ENCODE measurements at regions not wholly inside any gene's neighbourhood (a gene's known extent, or its start where the extent isn't known, plus 50 kb on each side); places are given as distances from the start of the nearest gene placed in this dataset.

- TF ChIP-seq KDM4B (IDR thresholded peaks at IDR 0.05; ENCODE audit: borderline replicate concordance in 2 of 2, low read depth in 1 of 2) (no peak), SPI1 (IDR thresholded peaks at IDR 0.05; ENCODE audit: borderline replicate concordance, low read depth, low read length) (no peak)
Measured at GRCh38 chr1:190935925-190936324, 458.3 kb upstream of the BRINP3 start (continued).

DNA sequence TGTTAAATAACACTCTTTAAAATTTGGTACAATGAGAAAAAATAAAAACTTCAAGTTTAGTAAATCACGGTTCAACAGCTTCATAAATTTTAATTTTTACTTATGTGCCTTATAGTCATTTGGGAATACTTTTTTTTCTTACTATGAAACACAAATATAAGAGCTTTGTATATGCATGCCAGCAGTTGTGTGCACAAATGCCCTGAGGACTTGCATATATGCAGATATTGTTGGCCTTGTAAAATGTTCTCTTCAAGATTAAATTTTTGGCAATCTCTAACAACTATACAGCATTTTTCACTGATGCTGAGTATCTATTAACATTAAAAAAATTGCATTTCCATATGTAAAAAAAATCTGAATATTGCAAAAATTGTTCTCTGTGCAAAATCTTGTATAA is 458.7 kb upstream of the BRINP3 start:
- H3K9ac ChIP-seq (ENCODE audit: insufficient read depth in 1 of 2, low read depth in 2 of 2, low read length in 2 of 2): no peak overlapping the region
- H3K4me2 ChIP-seq (ENCODE audit: insufficient read depth, low read length): no peak overlapping the region
- intact Hi-C loops (cut with micrococcal nuclease) (no loop called here), in situ Hi-C loops (cut with MboI) (no loop called here)
- no peaks in the 10 kb centered on the region for H4K20me1 ChIP-seq (replicated peaks; ENCODE audit: control insufficient read depth, insufficient read depth, low read length)
- 4% methylated on average over 1 of the region's 1 CpG for WGBS (ENCODE audit: insufficient coverage, low coverage, missing lambda C conversion rate)
- no peaks in the 10 kb centered on the region for H3K4me1 ChIP-seq (replicated peaks in 1 of 2; ENCODE audit: control insufficient read depth in 2 of 2, insufficient read depth in 2 of 2, low read length in 2 of 2)
- POLR2A ChIA-PET: no interaction called here
- no peaks in the 10 kb centered on the region; the same call in 1 of the 2 replicates for H3K9me3 ChIP-seq (replicated peaks; ENCODE audit: control insufficient read depth, insufficient read depth, low read depth, low read length)
- CTCF ChIA-PET (ENCODE audit: low intra/inter-chr PET ratio): no interaction called here
- H3K4me3 ChIP-seq: no peak overlapping the region
- H3K27me3 ChIP-seq (ENCODE audit: control insufficient read depth in 2 of 2, insufficient read depth in 2 of 2, low read length in 2 of 2): no peaks in the 10 kb centered on the region
- no TSS peak for BruUV-seq (replicated peaks)
- ATAC-seq (no peak), DNase-seq (ENCODE audit: extremely low read depth in 1 of 4, low spot score in 3 of 4) (no peak), FAIRE-seq (no peak)
- H3K36me3 ChIP-seq (ENCODE audit: control insufficient read depth, insufficient read depth, low read length): no peaks in the 10 kb centered on the region
- TF ChIP-seq ZNF518B (CRISPR knock-in tag; IDR thresholded peaks at IDR 0.05) (no peak), SNRNP70 (optimal IDR thresholded peaks at IDR 0.05; ENCODE audit: low read depth, low read length) (no peak), NFATC3 (IDR thresholded peaks at IDR 0.05) (no peak), MCM7 (IDR thresholded peaks at IDR 0.05) (no peak), SNIP1 (IDR thresholded peaks at IDR 0.05; ENCODE audit: low read depth) (no peak), CBX2 (IDR thresholded peaks at IDR 0.05; ENCODE audit: insufficient read depth, low read length, poor library complexity, severe bottlenecking) (no peak)
- H3K27ac ChIP-seq (ENCODE audit: extremely low read depth, low read depth, low read length): no peak overlapping the region
- H2AFZ ChIP-seq (ENCODE audit: low read depth, low read length): no peak overlapping the region
- no peaks in the 10 kb centered on the region for H3K79me2 ChIP-seq (ENCODE audit: control insufficient read depth, insufficient read depth, low read length)
- H3K9me1 ChIP-seq (ENCODE audit: control insufficient read depth, insufficient read depth, low read length): no peaks in the 10 kb centered on the region
